Smooth muscle cell (in vitro differentiated cells): ENCODE measurements at regions not wholly inside any gene's neighbourhood (a gene's known extent, or its start where the extent isn't known, plus 50 kb on each side); places are given as distances from the start of the nearest gene placed in this dataset.

ENCODE experiments used
- DNase-seq: peaks from one replicate; lab custom pipeline; 2025; ENCODE audit not compliant: unreplicated experiment; lab: John Stamatoyannopoulos, UW
- H2AFZ ChIP-seq: fragments of 200-600 bp; sonication (generic); 2 replicates; pipeline ENCODE4 v1.6.0; 2016; ENCODE audit warnings: antibody characterized with exemption, low read depth, mild to moderate bottlenecking
- H3F3A ChIP-seq: fragments of 200-600 bp; sonication (generic); 2 replicates; pipeline ENCODE4 v1.6.0; 2017; ENCODE audit warnings: antibody characterized with exemption, low read depth
- H3K27ac ChIP-seq: fragments of 200-600 bp; sonication (generic); 2 replicates; pipeline ENCODE4 v1.5.1; 2016; ENCODE audit warnings: low read depth, mild to moderate bottlenecking
- H3K27me3 ChIP-seq: fragments of 200-600 bp; sonication (generic); 2 replicates; pipeline ENCODE4 v1.6.1; 2016; ENCODE audit warnings: low read depth, mild to moderate bottlenecking
- H3K36me3 ChIP-seq: fragments of 200-600 bp; sonication (generic); 2 replicates; pipeline ENCODE4 v1.5.1; 2016; ENCODE audit warnings: low read depth
- H3K4me1 ChIP-seq: fragments of 200-600 bp; sonication (generic); 2 replicates; pipeline ENCODE4 v1.5.1; 2016; ENCODE audit warnings: low read depth
- H3K4me2 ChIP-seq: fragments of 200-600 bp; sonication (generic); 2 replicates; pipeline ENCODE4 v1.6.0; 2016; ENCODE audit warnings: mild to moderate bottlenecking
- H3K4me3 ChIP-seq: fragments of 200-600 bp; sonication (generic); 2 replicates; pipeline ENCODE4 v1.5.1; 2016; ENCODE audit warnings: mild to moderate bottlenecking
- H3K79me2 ChIP-seq: fragments of 200-600 bp; sonication (generic); 2 replicates; pipeline ENCODE4 v1.6.0; 2016; ENCODE audit warnings: low read depth, mild to moderate bottlenecking
- H3K9ac ChIP-seq: fragments of 200-600 bp; sonication (generic); 2 replicates; pipeline ENCODE4 v1.6.0; 2016; ENCODE audit warnings: low read depth
- H3K9me3 ChIP-seq: fragments of 200-600 bp; sonication (generic); replicated peaks from 2 replicates; pipeline ENCODE4 v1.5.1; 2016; ENCODE audit warnings: low read depth
- H4K20me1 ChIP-seq: fragments of 200-600 bp; sonication (generic); 2 replicates; pipeline ENCODE4 v1.6.0; 2016; ENCODE audit warnings: low read depth
- CTCF ChIP-seq: fragments of 200-600 bp; sonication (generic); IDR thresholded peaks from 2 replicates; pipeline ENCODE4 v1.5.1; 2017; ENCODE audit warnings: borderline replicate concordance, mild to moderate bottlenecking, antibody characterized with exemption; ENCODE audit not compliant: insufficient read depth, poor library complexity, severe bottlenecking
- WGBS: methylation state at CpG from one replicate; pipeline ENCODE4 v1.1.7; 2016; ENCODE audit warnings: low lambda C conversion rate; 5-methylcytosine and 5-hydroxymethylcytosine counted together

- no peak for TF ChIP-seq CTCF
- no peaks in the 10 kb centered on the region for H3K9me3 ChIP-seq
- H3K36me3 ChIP-seq = no peaks in the 10 kb centered on the region
- no peaks in the 10 kb centered on the region for H3F3A ChIP-seq
- H3K4me2 ChIP-seq = no peak overlapping the region
- DNase-seq = no peak
- H3K27ac ChIP-seq = no peak overlapping the region
- H3K9ac ChIP-seq = no peak overlapping the region
- H3K4me1 ChIP-seq = no peaks in the 10 kb centered on the region
- no peak overlapping the region for H2AFZ ChIP-seq
- WGBS = 91% methylated on average over 2 of the region's 2 CpGs
- H3K79me2 ChIP-seq = no peaks in the 10 kb centered on the region
- no peaks in the 10 kb centered on the region for H4K20me1 ChIP-seq
- H3K27me3 ChIP-seq = no peaks in the 10 kb centered on the region
- H3K4me3 ChIP-seq = no peak overlapping the region
Observed at GRCh38 chr4:17265139-17265538, 246.8 kb downstream of the QDPR start.

DNA sequence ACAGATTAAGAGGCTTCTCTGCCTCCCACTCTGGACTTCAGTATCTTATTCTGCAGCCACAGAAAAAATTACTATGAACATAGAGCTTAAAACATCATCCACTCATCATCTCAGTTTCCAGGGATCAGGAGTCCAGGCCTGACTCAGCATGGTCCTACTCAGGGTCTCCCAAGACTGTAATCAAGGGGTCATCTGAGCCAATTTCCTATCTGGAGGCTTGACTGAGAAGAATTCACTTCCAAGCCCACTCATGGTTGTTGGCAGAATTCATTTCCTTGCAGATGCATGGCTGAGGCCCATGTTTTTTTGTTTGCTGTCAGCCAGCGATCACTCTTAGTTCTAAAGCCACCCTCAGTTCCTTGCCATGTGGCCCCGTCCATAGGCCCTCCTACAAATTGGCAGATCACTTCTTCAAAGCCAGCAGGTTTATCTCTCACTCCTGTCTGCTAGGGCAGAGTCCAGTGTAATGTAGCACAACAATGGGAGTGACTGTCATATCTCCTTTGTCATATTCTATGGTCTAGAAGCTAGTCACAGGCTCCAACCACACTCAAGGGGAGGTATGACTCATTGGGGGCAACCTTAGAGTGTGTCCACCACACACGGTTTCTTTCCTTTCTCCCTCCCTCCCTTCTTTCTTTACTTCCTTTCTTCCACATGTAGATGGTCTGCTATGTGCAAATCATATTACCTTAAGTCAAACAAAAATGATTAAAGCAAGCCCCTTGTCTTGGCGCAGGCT, 251.6 kb downstream of the QDPR start:
- Histone ChIP-seq H3K9me3 (no peaks in the 10 kb centered on the region), H3K27ac (no peak overlapping the region), H3K4me3 (no peak overlapping the region), H3F3A (no peaks in the 10 kb centered on the region), H3K4me1 (no peaks in the 10 kb centered on the region), H3K79me2 (no peaks in the 10 kb centered on the region), H3K27me3 (no peaks in the 10 kb centered on the region), H3K4me2 (no peak overlapping the region), H4K20me1 (no peaks in the 10 kb centered on the region), H3K36me3 (no peaks in the 10 kb centered on the region), H3K9ac (no peak overlapping the region), H2AFZ (no peak overlapping the region)
- no peak for TF ChIP-seq CTCF
- DNase-seq = no peak
- WGBS = 87% methylated on average over 4 of the region's 4 CpGs

- TF ChIP-seq CTCF = no peak
Observed at GRCh38 chr4:17258106-17258505, 253.8 kb downstream of the QDPR start.

GRCh38 chr4:17252131-17252530, 259.8 kb downstream of the QDPR start:
- no peaks in the 10 kb centered on the region for H3K36me3 ChIP-seq
- no peak overlapping the region for H3K27ac ChIP-seq
- H3K27me3 ChIP-seq = no peaks in the 10 kb centered on the region
- H4K20me1 ChIP-seq = no peaks in the 10 kb centered on the region
- 96% methylated on average over 2 of the region's 2 CpGs for WGBS
- no peak overlapping the region for H3K9ac ChIP-seq
- no peak overlapping the region for H2AFZ ChIP-seq
- no peaks in the 10 kb centered on the region for H3K79me2 ChIP-seq
- no peaks in the 10 kb centered on the region for H3F3A ChIP-seq
- no peak overlapping the region for H3K4me3 ChIP-seq
- no peaks in the 10 kb centered on the region for H3K9me3 ChIP-seq
- no peak overlapping the region for H3K4me2 ChIP-seq
- no peak for DNase-seq
- H3K4me1 ChIP-seq = no peaks in the 10 kb centered on the region
- no peak for TF ChIP-seq CTCF

More at GRCh38 chr4:17258106-17258505, 253.8 kb downstream of the QDPR start:
- Histone ChIP-seq H3K4me3 (no peak overlapping the region), H4K20me1 (no peaks in the 10 kb centered on the region), H3K9me3 (no peaks in the 10 kb centered on the region), H3K4me2 (no peak overlapping the region), H2AFZ (no peak overlapping the region), H3K79me2 (no peaks in the 10 kb centered on the region), H3K9ac (no peak overlapping the region), H3K36me3 (no peaks in the 10 kb centered on the region), H3K4me1 (no peaks in the 10 kb centered on the region), H3K27ac (no peak overlapping the region), H3K27me3 (no peaks in the 10 kb centered on the region), H3F3A (no peaks in the 10 kb centered on the region)
- WGBS = 98% methylated on average over 2 of the region's 2 CpGs
- DNase-seq = no peak
